Spinal cord (tissue), 9 donors: ENCODE measurements at regions not wholly inside any gene's neighbourhood (a gene's known extent, or its start where the extent isn't known, plus 50 kb on each side); places are given as distances from the start of the nearest gene placed in this dataset.

Source experiments
- DNase-seq, 6 donors: peaks; one replicate each; pipeline versions ENCODE4 v3.0.0 to v3.0.0-alpha.2; 2013 to 2015; ENCODE audit warnings: low spot score in 6 of 6, low read depth in 4 of 6
- H3K27ac ChIP-seq: one replicate; pipeline ENCODE4 v1.5.1; 2013; ENCODE audit warnings: low read depth, low read length, control low read depth
- H3K27me3 ChIP-seq: one replicate; pipeline ENCODE4 v1.6.1; 2013; ENCODE audit warnings: low read length; ENCODE audit not compliant: control insufficient read depth, insufficient read depth
- H3K36me3 ChIP-seq: one replicate; pipeline ENCODE4 v1.6.1; 2013; ENCODE audit warnings: low read length; ENCODE audit not compliant: control insufficient read depth, insufficient read depth
- H3K4me1 ChIP-seq: one replicate; pipeline ENCODE4 v1.6.1; 2013; ENCODE audit warnings: low read length; ENCODE audit not compliant: control insufficient read depth, insufficient read depth
- H3K4me3 ChIP-seq: one replicate; pipeline ENCODE4 v1.5.1; 2013; ENCODE audit warnings: low read depth, low read length, control low read depth
- H3K9me3 ChIP-seq: one replicate; pipeline ENCODE4 v1.6.1; 2013; ENCODE audit warnings: low read length; ENCODE audit not compliant: control insufficient read depth, insufficient read depth
- WGBS: methylation state at CpG from one replicate; pipeline ENCODE4 v1.1.5; 2013; ENCODE audit warnings: missing lambda C conversion rate; ENCODE audit not compliant: insufficient coverage; 5-methylcytosine and 5-hydroxymethylcytosine counted together
- donor health status: healthy.

GRCh38 chr2:446963-447530 is 159.2 kb upstream of the ALKAL2 start:
- 62% methylated on average over 10 of the region's 10 CpGs for WGBS
- no peak for DNase-seq
- Histone ChIP-seq H3K27me3 (no peaks in the 10 kb centered on the region), H3K27ac (no peak overlapping the region), H3K4me3 (no peak overlapping the region), H3K9me3 (no peaks in the 10 kb centered on the region), H3K36me3 (no peaks in the 10 kb centered on the region), H3K4me1 (peaks cover 17% of the 10 kb centered on the region)

GRCh38 chr2:446303-446874 is 158.5 kb upstream of the ALKAL2 start:
- Histone ChIP-seq H3K27ac (no peak overlapping the region), H3K4me3 (no peak overlapping the region), H3K4me1 (peaks cover 17% of the 10 kb centered on the region), H3K9me3 (no peaks in the 10 kb centered on the region), H3K36me3 (no peaks in the 10 kb centered on the region), H3K27me3 (no peaks in the 10 kb centered on the region)
- 36% methylated on average over 9 of the region's 11 CpGs for WGBS
- peak in 1 of 6 donors; percentile 14 for DNase-seq

GRCh38 chr2:445896-446295 is 158.0 kb upstream of the ALKAL2 start:
- Histone ChIP-seq H3K4me3 (no peak overlapping the region), H3K4me1 (peaks cover 19% of the 10 kb centered on the region), H3K36me3 (no peaks in the 10 kb centered on the region), H3K27me3 (no peaks in the 10 kb centered on the region), H3K27ac (no peak overlapping the region), H3K9me3 (no peaks in the 10 kb centered on the region)
- peak in 2 of 6 donors; percentile 17 to 81 for DNase-seq
- WGBS: 64% methylated on average over 3 of the region's 6 CpGs

- Histone ChIP-seq H3K9me3 (no peaks in the 10 kb centered on the region), H3K4me1 (peaks cover 26% of the 10 kb centered on the region), H3K27ac (no peak overlapping the region), H3K36me3 (no peaks in the 10 kb centered on the region), H3K4me3 (no peak overlapping the region), H3K27me3 (no peaks in the 10 kb centered on the region)
- DNase-seq: no peak
- 94% methylated on average over 32 of the region's 39 CpGs for WGBS
These were observed 157.3 kb upstream of the ALKAL2 start for GRCh38 chr2:444937-445884.

GRCh38 chr2:443741-444140 is 155.8 kb upstream of the ALKAL2 start:
- no peak for DNase-seq
- no peak overlapping the region for H3K4me3 ChIP-seq
- H3K4me1 ChIP-seq: peaks cover 33% of the 10 kb centered on the region
- H3K36me3 ChIP-seq: no peaks in the 10 kb centered on the region
- no peak overlapping the region for H3K27ac ChIP-seq
- WGBS: 80% methylated on average over 1 of the region's 6 CpGs
- H3K9me3 ChIP-seq: no peaks in the 10 kb centered on the region
- no peaks in the 10 kb centered on the region for H3K27me3 ChIP-seq

- Histone ChIP-seq H3K27ac (no peak overlapping the region), H3K4me1 (peaks cover 33% of the 10 kb centered on the region), H3K36me3 (no peaks in the 10 kb centered on the region), H3K4me3 (no peak overlapping the region), H3K27me3 (no peaks in the 10 kb centered on the region), H3K9me3 (no peaks in the 10 kb centered on the region)
- WGBS: 96% methylated on average over 17 of the region's 19 CpGs
- DNase-seq: no peak
These were observed 155.3 kb upstream of the ALKAL2 start for GRCh38 chr2:443216-443615.

- Histone ChIP-seq H3K27me3 (no peaks in the 10 kb centered on the region), H3K4me1 (peaks cover 20% of the 10 kb centered on the region), H3K36me3 (no peaks in the 10 kb centered on the region), H3K9me3 (no peaks in the 10 kb centered on the region), H3K4me3 (no peak overlapping the region), H3K27ac (no peak overlapping the region)
- no peak for DNase-seq
- WGBS: 94% methylated on average over 11 of the region's 16 CpGs
These were observed 153.5 kb upstream of the ALKAL2 start for GRCh38 chr2:441258-442022.

- Histone ChIP-seq H3K27me3 (no peaks in the 10 kb centered on the region), H3K27ac (no peak overlapping the region), H3K36me3 (no peaks in the 10 kb centered on the region), H3K4me3 (no peak overlapping the region), H3K9me3 (no peaks in the 10 kb centered on the region), H3K4me1 (peaks cover 20% of the 10 kb centered on the region)
- DNase-seq: peak in 1 of 6 donors; percentile 71
- whole genome bisulfite sequencing: 55% methylated on average over 2 of the region's 4 CpGs
These were observed 152.5 kb upstream of the ALKAL2 start for GRCh38 chr2:440403-440740.

- Histone ChIP-seq H3K27ac (no peak overlapping the region), H3K4me3 (no peak overlapping the region), H3K9me3 (no peaks in the 10 kb centered on the region), H3K27me3 (no peaks in the 10 kb centered on the region), H3K36me3 (no peaks in the 10 kb centered on the region), H3K4me1 (peaks cover 20% of the 10 kb centered on the region)
- WGBS: 47% methylated on average over 20 of the region's 24 CpGs
- DNase-seq: peak in 2 of 6 donors; percentile 22 to 66
These were observed 151.9 kb upstream of the ALKAL2 start for GRCh38 chr2:439556-440402.
